ENCODE measurements at regions not wholly inside any gene's neighbourhood (a gene's known extent, or its start where the extent isn't known, plus 50 kb on each side); places are given as distances from the start of the nearest gene placed in this dataset.

- Mint-ChIP-seq H3K4me1 (no peaks in the 10 kb centered on the region), H3K9me3 (no peaks in the 10 kb centered on the region), H3K36me3 (ENCODE audit: low read depth) (no peaks in the 10 kb centered on the region), H3K27ac (ENCODE audit: unreplicated experiment) (no peak overlapping the region), H3K27me3 (ENCODE audit: low read depth) (peaks cover 13% of the 10 kb centered on the region), H3K4me3 (no peak overlapping the region)
- TF ChIP-seq CTCF (conservative IDR thresholded peaks at IDR 0.05): peak; percentile 94
- DNase-seq (ENCODE audit: low read depth, low spot score): peak; percentile 17
Observed at GRCh38 chr11:103601225-103601846, 435.1 kb upstream of the DDI1 start.

GRCh38 chr11:103602840-103603239 lies 433.6 kb upstream of the DDI1 start:
- DNase-seq (ENCODE audit: low read depth, low spot score): no peak
- peaks cover 13% of the 10 kb centered on the region for H3K27me3 Mint-ChIP-seq (ENCODE audit: low read depth)
- H3K27ac Mint-ChIP-seq (ENCODE audit: unreplicated experiment): no peak overlapping the region
- H3K4me3 Mint-ChIP-seq: no peak overlapping the region
- H3K4me1 Mint-ChIP-seq: no peaks in the 10 kb centered on the region
- H3K36me3 Mint-ChIP-seq (ENCODE audit: low read depth): no peaks in the 10 kb centered on the region
- H3K9me3 Mint-ChIP-seq: no peaks in the 10 kb centered on the region
- TF ChIP-seq CTCF (conservative IDR thresholded peaks at IDR 0.05): no peak

GRCh38 chr11:103604310-103604709 lies 432.1 kb upstream of the DDI1 start:
- H3K4me1 Mint-ChIP-seq: no peaks in the 10 kb centered on the region
- H3K36me3 Mint-ChIP-seq (ENCODE audit: low read depth): no peaks in the 10 kb centered on the region
- H3K27ac Mint-ChIP-seq (ENCODE audit: unreplicated experiment): no peak overlapping the region
- H3K27me3 Mint-ChIP-seq (ENCODE audit: low read depth): peaks cover 10% of the 10 kb centered on the region
- no peak for TF ChIP-seq CTCF (conservative IDR thresholded peaks at IDR 0.05)
- H3K9me3 Mint-ChIP-seq: no peaks in the 10 kb centered on the region
- no peak overlapping the region for H3K4me3 Mint-ChIP-seq
- no peak for DNase-seq (ENCODE audit: low read depth, low spot score)

- Mint-ChIP-seq H3K27ac (ENCODE audit: unreplicated experiment) (no peak overlapping the region), H3K9me3 (no peaks in the 10 kb centered on the region), H3K4me1 (no peaks in the 10 kb centered on the region), H3K27me3 (ENCODE audit: low read depth) (no peaks in the 10 kb centered on the region), H3K4me3 (no peak overlapping the region), H3K36me3 (ENCODE audit: low read depth) (no peaks in the 10 kb centered on the region)
- no peak for TF ChIP-seq CTCF (conservative IDR thresholded peaks at IDR 0.05)
- DNase-seq (ENCODE audit: low read depth, low spot score): no peak
Observed at GRCh38 chr11:103608566-103608965, 427.9 kb upstream of the DDI1 start.

- Mint-ChIP-seq H3K9me3 (no peaks in the 10 kb centered on the region), H3K27me3 (ENCODE audit: low read depth) (no peaks in the 10 kb centered on the region), H3K36me3 (ENCODE audit: low read depth) (no peaks in the 10 kb centered on the region), H3K4me1 (no peaks in the 10 kb centered on the region), H3K4me3 (no peak overlapping the region), H3K27ac (ENCODE audit: unreplicated experiment) (no peak overlapping the region)
- no peak for DNase-seq (ENCODE audit: low read depth, low spot score)
- TF ChIP-seq CTCF (conservative IDR thresholded peaks at IDR 0.05): peak; percentile 49
Observed at GRCh38 chr11:103609117-103610066, 427.0 kb upstream of the DDI1 start.
